GM19463 (cell line): ENCODE measurements at regions not wholly inside any gene's neighbourhood (a gene's known extent, or its start where the extent isn't known, plus 50 kb on each side); places are given as distances from the start of the nearest gene placed in this dataset.

Source experiments
- ATAC-seq: cut with Tn5 transposase; IDR thresholded peaks from one replicate; pipeline ENCODE4 v1.9.1; 2021; ENCODE audit warnings: mild to moderate bottlenecking, moderate library complexity; ENCODE audit not compliant: unreplicated experiment

GRCh38 chr14:84750284-84750683 is 779.7 kb upstream of the FLRT2 start:
- ATAC-seq, result no peak

GRCh38 chr14:84750763-84751554 is 779.0 kb upstream of the FLRT2 start:
- no peak for ATAC-seq

GRCh38 chr14:84751745-84752144 is 778.2 kb upstream of the FLRT2 start:
- ATAC-seq, result no peak

- no peak for ATAC-seq
Measured at GRCh38 chr14:84760489-84761126, 769.3 kb upstream of the FLRT2 start.

GRCh38 chr14:84767434-84767833 is 762.5 kb upstream of the FLRT2 start:
- no peak for ATAC-seq

GRCh38 chr14:84770030-84770429 is 759.9 kb upstream of the FLRT2 start:
- no peak for ATAC-seq

GRCh38 chr14:84777356-84777755 is 752.6 kb upstream of the FLRT2 start:
- no peak for ATAC-seq

- no peak for ATAC-seq
Measured at GRCh38 chr14:84782902-84783301, 747.0 kb upstream of the FLRT2 start.

- no peak for ATAC-seq
Measured at GRCh38 chr14:84783511-84783910, 746.4 kb upstream of the FLRT2 start.

- ATAC-seq, result no peak
Measured at GRCh38 chr14:84785996-84786395, 743.9 kb upstream of the FLRT2 start.

- no peak for ATAC-seq
Measured at GRCh38 chr14:84789012-84789411, 740.9 kb upstream of the FLRT2 start.

GRCh38 chr14:84792722-84793410 is 737.1 kb upstream of the FLRT2 start:
- no peak for ATAC-seq

- no peak for ATAC-seq
Measured at GRCh38 chr14:84797326-84797725, 732.6 kb upstream of the FLRT2 start.

GRCh38 chr14:84804468-84804867 is 725.5 kb upstream of the FLRT2 start:
- no peak for ATAC-seq

- ATAC-seq, result no peak
Measured at GRCh38 chr14:84804895-84805294, 725.0 kb upstream of the FLRT2 start.

- ATAC-seq, result no peak
Measured at GRCh38 chr14:84806181-84806580, 723.8 kb upstream of the FLRT2 start.

GRCh38 chr14:84806622-84807021 is 723.3 kb upstream of the FLRT2 start:
- ATAC-seq, result no peak

- ATAC-seq, result no peak
Measured at GRCh38 chr14:84807673-84808072, 722.3 kb upstream of the FLRT2 start.

GRCh38 chr14:84809158-84809557 is 720.8 kb upstream of the FLRT2 start:
- no peak for ATAC-seq

- no peak for ATAC-seq
Measured at GRCh38 chr14:84814391-84814790, 715.6 kb upstream of the FLRT2 start.

GRCh38 chr14:84819528-84819927 is 710.4 kb upstream of the FLRT2 start:
- no peak for ATAC-seq
